ENCODE measurements at regions not wholly inside any gene's neighbourhood (a gene's known extent, or its start where the extent isn't known, plus 50 kb on each side); places are given as distances from the start of the nearest gene placed in this dataset.

DNA sequence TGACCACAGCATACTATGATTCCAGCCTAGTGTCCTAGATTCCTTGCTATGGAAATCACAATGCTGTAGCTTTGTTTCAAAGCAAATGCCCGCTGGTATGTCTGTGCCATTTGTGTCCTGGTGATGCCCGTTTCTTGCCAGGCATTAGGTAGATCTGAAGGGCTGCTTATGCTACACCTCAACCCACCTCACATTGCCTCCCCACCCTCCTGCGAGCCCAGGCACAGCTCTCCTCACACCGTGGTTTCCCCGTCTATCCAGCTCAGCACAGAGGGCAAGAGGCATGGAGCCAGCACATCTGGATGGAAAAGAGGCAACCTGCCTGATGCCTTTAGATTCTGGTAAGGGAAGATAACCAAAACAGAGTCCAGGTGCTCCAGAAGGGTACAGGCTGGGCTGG lies 307.4 kb upstream of the B3GAT1 start:
- TF ChIP-seq EP300 (IDR thresholded peaks at IDR 0.05) = no peak
- TF ChIP-seq, protein P1, sequence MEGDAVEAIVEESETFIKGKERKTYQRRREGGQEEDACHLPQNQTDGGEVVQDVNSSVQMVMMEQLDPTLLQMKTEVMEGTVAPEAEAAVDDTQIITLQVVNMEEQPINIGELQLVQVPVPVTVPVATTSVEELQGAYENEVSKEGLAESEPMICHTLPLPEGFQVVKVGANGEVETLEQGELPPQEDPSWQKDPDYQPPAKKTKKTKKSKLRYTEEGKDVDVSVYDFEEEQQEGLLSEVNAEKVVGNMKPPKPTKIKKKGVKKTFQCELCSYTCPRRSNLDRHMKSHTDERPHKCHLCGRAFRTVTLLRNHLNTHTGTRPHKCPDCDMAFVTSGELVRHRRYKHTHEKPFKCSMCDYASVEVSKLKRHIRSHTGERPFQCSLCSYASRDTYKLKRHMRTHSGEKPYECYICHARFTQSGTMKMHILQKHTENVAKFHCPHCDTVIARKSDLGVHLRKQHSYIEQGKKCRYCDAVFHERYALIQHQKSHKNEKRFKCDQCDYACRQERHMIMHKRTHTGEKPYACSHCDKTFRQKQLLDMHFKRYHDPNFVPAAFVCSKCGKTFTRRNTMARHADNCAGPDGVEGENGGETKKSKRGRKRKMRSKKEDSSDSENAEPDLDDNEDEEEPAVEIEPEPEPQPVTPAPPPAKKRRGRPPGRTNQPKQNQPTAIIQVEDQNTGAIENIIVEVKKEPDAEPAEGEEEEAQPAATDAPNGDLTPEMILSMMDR (IDR thresholded peaks at IDR 0.05) = no peak

All from esophagus muscularis mucosa (tissue), 3 donors.